Vagina (tissue), 2 donors: ENCODE measurements at regions not wholly inside any gene's neighbourhood (a gene's known extent, or its start where the extent isn't known, plus 50 kb on each side); places are given as distances from the start of the nearest gene placed in this dataset.

Source experiments
- POLR2A ChIP-seq, 2 donors: fragments of 450-650 bp; IDR thresholded peaks; one replicate each; pipeline ENCODE4 v1.6.1; 2017; ENCODE audit warnings: antibody characterized with exemption in 2 of 2, mild to moderate bottlenecking in 2 of 2, moderate library complexity in 2 of 2
- TF ChIP-seq, protein P1 (sequence below), 3 experiments: fragments of 450-650 bp in 2 of 3; fragments of 200-600 bp in 1 of 3; sonication (generic) in 1 of 3; IDR thresholded peaks; one replicate each; pipeline ENCODE4 v1.5.1; 2017 to 2019; ENCODE audit warnings: antibody characterized with exemption in 3 of 3, mild to moderate bottlenecking in 2 of 3, moderate library complexity in 2 of 3

DNA sequence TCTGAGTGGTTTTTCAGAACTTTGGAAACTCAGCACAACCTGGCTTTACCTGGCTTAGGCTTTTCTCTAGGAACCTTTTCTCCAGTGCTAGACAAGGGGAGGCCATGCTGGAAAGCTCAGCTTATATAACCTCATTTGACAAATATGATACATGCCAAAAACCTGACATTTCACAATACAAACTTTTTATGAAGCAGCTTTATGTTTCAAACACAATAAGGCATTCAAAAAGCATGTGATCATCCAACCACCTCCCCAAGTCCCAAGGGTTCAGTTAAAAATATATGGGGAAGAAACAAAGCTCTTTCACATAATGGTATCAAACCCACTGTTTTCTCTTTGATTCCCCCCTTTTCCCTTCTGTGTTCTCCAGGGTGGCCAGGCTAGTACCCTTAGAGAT lies 63.7 kb downstream of the ZC3H11B start:
- TF ChIP-seq, protein P1, sequence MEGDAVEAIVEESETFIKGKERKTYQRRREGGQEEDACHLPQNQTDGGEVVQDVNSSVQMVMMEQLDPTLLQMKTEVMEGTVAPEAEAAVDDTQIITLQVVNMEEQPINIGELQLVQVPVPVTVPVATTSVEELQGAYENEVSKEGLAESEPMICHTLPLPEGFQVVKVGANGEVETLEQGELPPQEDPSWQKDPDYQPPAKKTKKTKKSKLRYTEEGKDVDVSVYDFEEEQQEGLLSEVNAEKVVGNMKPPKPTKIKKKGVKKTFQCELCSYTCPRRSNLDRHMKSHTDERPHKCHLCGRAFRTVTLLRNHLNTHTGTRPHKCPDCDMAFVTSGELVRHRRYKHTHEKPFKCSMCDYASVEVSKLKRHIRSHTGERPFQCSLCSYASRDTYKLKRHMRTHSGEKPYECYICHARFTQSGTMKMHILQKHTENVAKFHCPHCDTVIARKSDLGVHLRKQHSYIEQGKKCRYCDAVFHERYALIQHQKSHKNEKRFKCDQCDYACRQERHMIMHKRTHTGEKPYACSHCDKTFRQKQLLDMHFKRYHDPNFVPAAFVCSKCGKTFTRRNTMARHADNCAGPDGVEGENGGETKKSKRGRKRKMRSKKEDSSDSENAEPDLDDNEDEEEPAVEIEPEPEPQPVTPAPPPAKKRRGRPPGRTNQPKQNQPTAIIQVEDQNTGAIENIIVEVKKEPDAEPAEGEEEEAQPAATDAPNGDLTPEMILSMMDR (IDR thresholded peaks at IDR 0.05): no peak
- TF ChIP-seq POLR2A (IDR thresholded peaks at IDR 0.05): no peak
